HG02840 (cell line): ENCODE measurements at regions not wholly inside any gene's neighbourhood (a gene's known extent, or its start where the extent isn't known, plus 50 kb on each side); places are given as distances from the start of the nearest gene placed in this dataset.

ENCODE experiments used
- ATAC-seq: cut with Tn5 transposase; IDR thresholded peaks from one replicate; pipeline ENCODE4 v1.9.1; 2021; ENCODE audit warnings: mild to moderate bottlenecking, moderate library complexity, moderate number of reproducible peaks; ENCODE audit not compliant: unreplicated experiment, low FRiP score

GRCh38 chr4:53821179-53821851 is 230.0 kb upstream of the LNX1 start:
- no peak for ATAC-seq

GRCh38 chr4:53818104-53818503 is 226.8 kb upstream of the LNX1 start:
- no peak for ATAC-seq

- ATAC-seq, result no peak
Measured at GRCh38 chr4:53816561-53816960, 225.3 kb upstream of the LNX1 start.

- no peak for ATAC-seq
Measured at GRCh38 chr4:53815281-53815680, 224.0 kb upstream of the LNX1 start.

GRCh38 chr4:53813998-53814397 is 222.7 kb upstream of the LNX1 start:
- ATAC-seq, result no peak

GRCh38 chr4:53810643-53811042 is 219.4 kb upstream of the LNX1 start:
- ATAC-seq, result no peak

GRCh38 chr4:53809816-53810215 is 218.5 kb upstream of the LNX1 start:
- no peak for ATAC-seq

GRCh38 chr4:53805291-53805690 is 214.0 kb upstream of the LNX1 start:
- ATAC-seq, result no peak

- ATAC-seq, result no peak
Measured at GRCh38 chr4:53804719-53805118, 213.4 kb upstream of the LNX1 start.

- no peak for ATAC-seq
Measured at GRCh38 chr4:53802500-53802899, 211.2 kb upstream of the LNX1 start.

- ATAC-seq, result no peak
Measured at GRCh38 chr4:53801373-53801772, 210.1 kb upstream of the LNX1 start.

GRCh38 chr4:53800741-53801140 is 209.5 kb upstream of the LNX1 start:
- no peak for ATAC-seq

GRCh38 chr4:53793096-53793495 is 201.8 kb upstream of the LNX1 start:
- ATAC-seq, result no peak

- ATAC-seq, result no peak
Measured at GRCh38 chr4:53790286-53790685, 199.0 kb upstream of the LNX1 start.

- ATAC-seq, result no peak
Measured at GRCh38 chr4:53788621-53789020, 197.3 kb upstream of the LNX1 start.

- no peak for ATAC-seq
Measured at GRCh38 chr4:53788011-53788410, 196.7 kb upstream of the LNX1 start.

- no peak for ATAC-seq
Measured at GRCh38 chr4:53786632-53787031, 195.3 kb upstream of the LNX1 start.

GRCh38 chr4:53785996-53786395 is 194.7 kb upstream of the LNX1 start:
- no peak for ATAC-seq

- ATAC-seq, result no peak
Measured at GRCh38 chr4:53784112-53784511, 192.8 kb upstream of the LNX1 start.

- no peak for ATAC-seq
Measured at GRCh38 chr4:53783208-53783859, 192.0 kb upstream of the LNX1 start.

- no peak for ATAC-seq
Measured at GRCh38 chr4:53782458-53782845, 191.2 kb upstream of the LNX1 start.
